ENCODE measurements at regions not wholly inside any gene's neighbourhood (a gene's known extent, or its start where the extent isn't known, plus 50 kb on each side); places are given as distances from the start of the nearest gene placed in this dataset.

- TF ChIP-seq, protein P1, sequence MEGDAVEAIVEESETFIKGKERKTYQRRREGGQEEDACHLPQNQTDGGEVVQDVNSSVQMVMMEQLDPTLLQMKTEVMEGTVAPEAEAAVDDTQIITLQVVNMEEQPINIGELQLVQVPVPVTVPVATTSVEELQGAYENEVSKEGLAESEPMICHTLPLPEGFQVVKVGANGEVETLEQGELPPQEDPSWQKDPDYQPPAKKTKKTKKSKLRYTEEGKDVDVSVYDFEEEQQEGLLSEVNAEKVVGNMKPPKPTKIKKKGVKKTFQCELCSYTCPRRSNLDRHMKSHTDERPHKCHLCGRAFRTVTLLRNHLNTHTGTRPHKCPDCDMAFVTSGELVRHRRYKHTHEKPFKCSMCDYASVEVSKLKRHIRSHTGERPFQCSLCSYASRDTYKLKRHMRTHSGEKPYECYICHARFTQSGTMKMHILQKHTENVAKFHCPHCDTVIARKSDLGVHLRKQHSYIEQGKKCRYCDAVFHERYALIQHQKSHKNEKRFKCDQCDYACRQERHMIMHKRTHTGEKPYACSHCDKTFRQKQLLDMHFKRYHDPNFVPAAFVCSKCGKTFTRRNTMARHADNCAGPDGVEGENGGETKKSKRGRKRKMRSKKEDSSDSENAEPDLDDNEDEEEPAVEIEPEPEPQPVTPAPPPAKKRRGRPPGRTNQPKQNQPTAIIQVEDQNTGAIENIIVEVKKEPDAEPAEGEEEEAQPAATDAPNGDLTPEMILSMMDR (IDR thresholded peaks at IDR 0.05; ENCODE audit: insufficient read depth, low read depth, low read length), result no peak
- no peak for TF ChIP-seq EZH2 (IDR thresholded peaks at IDR 0.05; ENCODE audit: insufficient read depth, low read length)
Observed at GRCh38 chr13:97135883-97136282, 86.2 kb upstream of the MBNL2 start.

Data from astrocyte (in vitro differentiated cells and primary cell).